IPS-15b (cell line): ENCODE measurements at regions not wholly inside any gene's neighbourhood (a gene's known extent, or its start where the extent isn't known, plus 50 kb on each side); places are given as distances from the start of the nearest gene placed in this dataset.

Experiments used
- H3K27me3 ChIP-seq: one replicate; pipeline ENCODE4 v1.6.1; 2013; ENCODE audit warnings: low read length; ENCODE audit not compliant: control insufficient read depth, insufficient read depth
- H3K36me3 ChIP-seq: one replicate; pipeline ENCODE4 v1.6.1; 2013; ENCODE audit warnings: low read length; ENCODE audit not compliant: control insufficient read depth, insufficient read depth
- H3K4me1 ChIP-seq: one replicate; pipeline ENCODE4 v1.6.1; 2013; ENCODE audit warnings: mild to moderate bottlenecking, low read length; ENCODE audit not compliant: control insufficient read depth, insufficient read depth
- H3K4me3 ChIP-seq: one replicate; pipeline ENCODE4 v1.5.1; 2013; ENCODE audit warnings: low read depth, low read length
- H3K9ac ChIP-seq: one replicate; pipeline ENCODE4 v1.6.1; 2013; ENCODE audit warnings: low read depth, mild to moderate bottlenecking, low read length
- H3K9me3 ChIP-seq: one replicate; pipeline ENCODE4 v1.6.1; 2013; ENCODE audit warnings: mild to moderate bottlenecking, low read length; ENCODE audit not compliant: control insufficient read depth, insufficient read depth

GRCh38 chr22:47782328-47783075 is 1020.1 kb downstream of the TBC1D22A start:
- Histone ChIP-seq H3K4me1 (no peaks in the 10 kb centered on the region), H3K36me3 (no peaks in the 10 kb centered on the region), H3K27me3 (no peaks in the 10 kb centered on the region), H3K9ac (no peak overlapping the region), H3K9me3 (no peaks in the 10 kb centered on the region), H3K4me3 (no peak overlapping the region)

- no peaks in the 10 kb centered on the region for H3K36me3 ChIP-seq
- no peak overlapping the region for H3K4me3 ChIP-seq
- H3K9me3 ChIP-seq = no peaks in the 10 kb centered on the region
- no peak overlapping the region for H3K9ac ChIP-seq
- H3K4me1 ChIP-seq = no peaks in the 10 kb centered on the region
- no peaks in the 10 kb centered on the region for H3K27me3 ChIP-seq
Observed at GRCh38 chr22:47781427-47782111, 1019.1 kb downstream of the TBC1D22A start.

GRCh38 chr22:47781024-47781423 is 1018.6 kb downstream of the TBC1D22A start:
- no peaks in the 10 kb centered on the region for H3K9me3 ChIP-seq
- no peaks in the 10 kb centered on the region for H3K36me3 ChIP-seq
- no peaks in the 10 kb centered on the region for H3K27me3 ChIP-seq
- H3K4me1 ChIP-seq = no peaks in the 10 kb centered on the region
- no peak overlapping the region for H3K4me3 ChIP-seq
- no peak overlapping the region for H3K9ac ChIP-seq

- no peaks in the 10 kb centered on the region for H3K27me3 ChIP-seq
- H3K36me3 ChIP-seq = no peaks in the 10 kb centered on the region
- no peaks in the 10 kb centered on the region for H3K9me3 ChIP-seq
- H3K4me3 ChIP-seq = no peak overlapping the region
- no peak overlapping the region for H3K9ac ChIP-seq
- H3K4me1 ChIP-seq = no peaks in the 10 kb centered on the region
Observed at GRCh38 chr22:47780281-47780875, 1017.9 kb downstream of the TBC1D22A start.

GRCh38 chr22:47779474-47779873 is 1017.0 kb downstream of the TBC1D22A start:
- Histone ChIP-seq H3K4me1 (no peaks in the 10 kb centered on the region), H3K9me3 (no peaks in the 10 kb centered on the region), H3K4me3 (no peak overlapping the region), H3K27me3 (no peaks in the 10 kb centered on the region), H3K9ac (no peak overlapping the region), H3K36me3 (no peaks in the 10 kb centered on the region)

GRCh38 chr22:47778160-47778658 is 1015.8 kb downstream of the TBC1D22A start:
- Histone ChIP-seq H3K36me3 (no peaks in the 10 kb centered on the region), H3K4me1 (no peaks in the 10 kb centered on the region), H3K9ac (no peak overlapping the region), H3K4me3 (no peak overlapping the region), H3K27me3 (no peaks in the 10 kb centered on the region), H3K9me3 (no peaks in the 10 kb centered on the region)

- no peaks in the 10 kb centered on the region for H3K9me3 ChIP-seq
- no peaks in the 10 kb centered on the region for H3K4me1 ChIP-seq
- no peaks in the 10 kb centered on the region for H3K27me3 ChIP-seq
- no peaks in the 10 kb centered on the region for H3K36me3 ChIP-seq
- no peak overlapping the region for H3K4me3 ChIP-seq
- H3K9ac ChIP-seq = no peak overlapping the region
Observed at GRCh38 chr22:47777426-47777825, 1015.0 kb downstream of the TBC1D22A start.

GRCh38 chr22:47776329-47776728 is 1013.9 kb downstream of the TBC1D22A start:
- Histone ChIP-seq H3K4me1 (no peaks in the 10 kb centered on the region), H3K9me3 (no peaks in the 10 kb centered on the region), H3K9ac (no peak overlapping the region), H3K36me3 (no peaks in the 10 kb centered on the region), H3K27me3 (no peaks in the 10 kb centered on the region), H3K4me3 (no peak overlapping the region)

- no peaks in the 10 kb centered on the region for H3K9me3 ChIP-seq
Observed at GRCh38 chr22:47775686-47776085, 1013.2 kb downstream of the TBC1D22A start.

GRCh38 chr22:47775191-47775590 is 1012.7 kb downstream of the TBC1D22A start:
- H3K4me3 ChIP-seq = no peak overlapping the region
- H3K27me3 ChIP-seq = no peaks in the 10 kb centered on the region
- no peaks in the 10 kb centered on the region for H3K36me3 ChIP-seq
- no peaks in the 10 kb centered on the region for H3K9me3 ChIP-seq
- no peaks in the 10 kb centered on the region for H3K4me1 ChIP-seq
- H3K9ac ChIP-seq = no peak overlapping the region

More at GRCh38 chr22:47775686-47776085, 1013.2 kb downstream of the TBC1D22A start:
- Histone ChIP-seq H3K9ac (no peak overlapping the region), H3K27me3 (no peaks in the 10 kb centered on the region), H3K4me3 (no peak overlapping the region), H3K36me3 (no peaks in the 10 kb centered on the region), H3K4me1 (no peaks in the 10 kb centered on the region)

- no peak overlapping the region for H3K4me3 ChIP-seq
- no peaks in the 10 kb centered on the region for H3K9me3 ChIP-seq
- H3K9ac ChIP-seq = no peak overlapping the region
- H3K4me1 ChIP-seq = no peaks in the 10 kb centered on the region
- H3K27me3 ChIP-seq = no peaks in the 10 kb centered on the region
- no peaks in the 10 kb centered on the region for H3K36me3 ChIP-seq
Observed at GRCh38 chr22:47773635-47774034, 1011.2 kb downstream of the TBC1D22A start.

- Histone ChIP-seq H3K4me3 (no peak overlapping the region), H3K9me3 (no peaks in the 10 kb centered on the region), H3K36me3 (no peaks in the 10 kb centered on the region), H3K27me3 (no peaks in the 10 kb centered on the region), H3K4me1 (no peaks in the 10 kb centered on the region), H3K9ac (no peak overlapping the region)
Observed at GRCh38 chr22:47772864-47773263, 1010.4 kb downstream of the TBC1D22A start.
